ENCODE measurements at regions not wholly inside any gene's neighbourhood (a gene's known extent, or its start where the extent isn't known, plus 50 kb on each side); places are given as distances from the start of the nearest gene placed in this dataset.

- TF ChIP-seq FOXA1 (IDR thresholded peaks at IDR 0.05), result no peak
- no peak for TF ChIP-seq SP1 (IDR thresholded peaks at IDR 0.05)
- TF ChIP-seq SUZ12 (IDR thresholded peaks at IDR 0.05), result no peak
- no peak for TF ChIP-seq HDGF (IDR thresholded peaks at IDR 0.05; ENCODE audit: borderline replicate concordance)
- TF ChIP-seq TARDBP (IDR thresholded peaks at IDR 0.05), result no peak
- TF ChIP-seq BHLHE40 (IDR thresholded peaks at IDR 0.05; ENCODE audit: borderline replicate concordance), result no peak
- TF ChIP-seq ARNT (IDR thresholded peaks at IDR 0.05), result no peak
- TF ChIP-seq ELF4 (IDR thresholded peaks at IDR 0.05), result no peak
- no peak for TF ChIP-seq FOXM1 (IDR thresholded peaks at IDR 0.05; ENCODE audit: borderline replicate concordance)
- TF ChIP-seq, protein P1, sequence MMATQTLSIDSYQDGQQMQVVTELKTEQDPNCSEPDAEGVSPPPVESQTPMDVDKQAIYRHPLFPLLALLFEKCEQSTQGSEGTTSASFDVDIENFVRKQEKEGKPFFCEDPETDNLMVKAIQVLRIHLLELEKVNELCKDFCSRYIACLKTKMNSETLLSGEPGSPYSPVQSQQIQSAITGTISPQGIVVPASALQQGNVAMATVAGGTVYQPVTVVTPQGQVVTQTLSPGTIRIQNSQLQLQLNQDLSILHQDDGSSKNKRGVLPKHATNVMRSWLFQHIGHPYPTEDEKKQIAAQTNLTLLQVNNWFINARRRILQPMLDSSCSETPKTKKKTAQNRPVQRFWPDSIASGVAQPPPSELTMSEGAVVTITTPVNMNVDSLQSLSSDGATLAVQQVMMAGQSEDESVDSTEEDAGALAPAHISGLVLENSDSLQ (IDR thresholded peaks at IDR 0.05), result no peak
- no peak for TF ChIP-seq NFRKB (IDR thresholded peaks at IDR 0.05)
- TF ChIP-seq CTBP1 (IDR thresholded peaks at IDR 0.05; ENCODE audit: borderline replicate concordance), result no peak
- no peak for TF ChIP-seq FOXK2 (IDR thresholded peaks at IDR 0.05)
Observed at GRCh38 chr5:10144040-10144439, 105.6 kb downstream of the ATPSCKMT start.
